Activated CD8-positive, alpha-beta memory T cell treated with anti-CD3 and anti-CD28 coated beads, Interleukin-2, amount 50 U/mL, for 24 hours (primary cell): ENCODE measurements at regions not wholly inside any gene's neighbourhood (a gene's known extent, or its start where the extent isn't known, plus 50 kb on each side); places are given as distances from the start of the nearest gene placed in this dataset.

ENCODE experiments used
- DNase-seq: peaks from one replicate; pipeline ENCODE4 v3.0.0-alpha.2; 2020; ENCODE audit errors: extremely low read depth

DNA sequence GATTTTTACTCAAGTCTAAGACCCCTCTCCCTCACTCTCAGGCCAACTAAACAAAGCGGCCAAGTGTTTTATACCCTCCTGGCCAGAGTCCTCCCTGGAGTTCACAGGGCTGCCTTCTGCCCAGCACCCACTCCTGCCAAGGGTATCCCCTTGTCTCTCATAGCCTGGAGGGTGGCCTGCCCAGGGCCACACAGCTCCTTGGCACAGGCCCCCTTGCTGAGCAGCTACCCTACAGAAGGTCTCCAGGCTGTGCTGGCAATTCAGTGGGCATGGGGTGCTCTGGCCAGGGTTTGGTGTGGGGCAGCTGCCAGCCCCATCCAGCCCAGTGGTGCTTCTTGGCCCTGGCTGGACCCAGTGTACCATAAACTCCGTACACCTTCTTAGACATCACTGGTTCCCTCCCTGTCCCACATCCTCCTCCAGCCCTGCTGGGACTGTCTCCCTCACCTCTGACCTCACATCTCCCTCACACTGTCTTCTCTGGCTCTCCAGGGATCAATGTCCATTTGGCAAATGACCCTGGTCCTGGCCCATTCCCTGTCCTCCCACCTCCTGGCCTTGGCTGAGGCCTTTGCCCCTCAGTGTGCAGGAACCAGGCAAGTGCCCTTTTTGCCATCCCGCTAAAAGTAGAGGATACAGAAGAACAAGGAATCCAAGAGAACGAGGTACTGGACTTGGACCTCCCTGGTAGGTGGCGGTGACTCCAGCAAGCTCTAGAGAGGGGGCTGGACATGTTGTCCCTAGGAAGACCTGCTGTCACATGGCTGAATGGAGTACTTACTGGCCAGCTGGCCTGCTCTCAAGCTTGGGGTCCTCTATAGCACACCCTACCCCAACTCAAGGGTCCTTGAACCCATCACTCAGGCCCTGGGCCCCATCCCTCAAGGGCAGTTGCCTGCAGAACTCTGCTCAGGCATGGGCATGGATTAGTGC lies 50.0 kb upstream of the TRPM1 start:
- DNase-seq: no peak

DNA sequence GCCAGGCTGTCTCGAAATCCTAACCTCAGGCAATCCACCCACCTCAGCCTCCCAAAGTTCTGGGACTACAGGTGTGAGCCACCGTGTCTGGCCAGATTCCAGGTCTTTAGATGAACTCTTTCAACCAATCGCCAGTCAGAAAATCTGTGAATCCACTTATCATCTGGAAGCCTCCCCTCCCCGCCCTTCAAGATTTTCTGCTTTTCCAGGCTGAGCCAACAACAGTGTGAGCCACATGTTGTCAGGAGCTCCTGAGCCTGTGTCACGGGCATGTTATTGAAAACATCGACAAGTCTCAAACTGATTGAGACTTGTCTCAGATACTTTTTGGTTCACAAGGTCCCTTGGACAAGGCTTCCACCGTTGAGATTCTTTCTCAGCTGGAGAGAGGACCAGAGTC lies 52.0 kb upstream of the TRPM1 start:
- DNase-seq: no peak

DNA sequence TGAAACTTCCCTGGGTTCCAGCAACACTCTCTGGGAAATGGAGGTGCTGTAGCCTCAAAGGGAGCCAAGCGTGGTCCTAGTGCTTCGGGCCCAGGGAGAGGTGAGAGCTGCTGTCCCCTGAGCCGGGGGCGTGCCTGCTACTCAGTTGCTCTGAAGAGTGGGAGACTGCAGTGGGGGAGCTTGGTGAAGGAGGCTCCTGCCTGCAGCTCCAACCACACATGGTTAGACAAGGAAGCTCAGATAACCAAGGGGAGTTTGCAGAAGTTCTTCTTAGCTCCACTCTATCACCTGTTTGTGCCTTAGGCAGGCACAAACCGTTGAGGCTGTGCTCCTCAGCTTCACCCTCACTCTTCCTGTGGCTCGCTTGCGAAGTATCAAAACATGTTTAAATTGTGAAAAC lies 53.6 kb upstream of the TRPM1 start:
- no peak for DNase-seq

- DNase-seq: no peak
Observed at GRCh38 chr15:31156226-31156625, 54.7 kb upstream of the TRPM1 start.

- no peak for DNase-seq
Observed at GRCh38 chr15:31156808-31157207, 55.3 kb upstream of the TRPM1 start.

GRCh38 chr15:31157644-31158069 lies 56.1 kb upstream of the TRPM1 start:
- DNase-seq: no peak

GRCh38 chr15:31158858-31159569 lies 57.5 kb upstream of the TRPM1 start:
- DNase-seq: no peak

- DNase-seq: no peak
Observed at GRCh38 chr15:31159837-31160236, 58.3 kb upstream of the TRPM1 start.

DNA sequence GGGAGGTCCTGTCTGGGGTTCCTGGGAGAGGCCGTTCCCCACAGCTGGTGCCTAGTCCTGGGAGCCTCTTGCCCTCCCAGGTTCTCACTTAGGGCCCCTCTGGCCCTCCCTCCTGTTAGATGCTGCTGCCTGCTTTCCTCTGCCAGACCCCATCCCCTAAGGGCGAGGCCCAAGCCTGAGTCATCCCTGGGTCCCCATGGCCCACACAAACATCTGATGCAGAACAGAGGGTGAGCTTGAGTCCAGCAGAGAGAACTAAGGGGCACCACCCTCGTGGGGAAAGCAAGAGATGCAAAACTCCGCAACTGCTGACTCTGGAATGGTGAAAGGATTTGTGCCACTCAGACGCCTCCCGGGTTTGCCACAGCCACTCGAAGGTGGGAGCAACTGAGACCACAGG lies 58.8 kb upstream of the TRPM1 start:
- DNase-seq: no peak

GRCh38 chr15:31160740-31161495 lies 59.4 kb upstream of the TRPM1 start:
- no peak for DNase-seq

- DNase-seq: no peak
Observed at GRCh38 chr15:31161951-31162350, 60.4 kb upstream of the TRPM1 start.

DNA sequence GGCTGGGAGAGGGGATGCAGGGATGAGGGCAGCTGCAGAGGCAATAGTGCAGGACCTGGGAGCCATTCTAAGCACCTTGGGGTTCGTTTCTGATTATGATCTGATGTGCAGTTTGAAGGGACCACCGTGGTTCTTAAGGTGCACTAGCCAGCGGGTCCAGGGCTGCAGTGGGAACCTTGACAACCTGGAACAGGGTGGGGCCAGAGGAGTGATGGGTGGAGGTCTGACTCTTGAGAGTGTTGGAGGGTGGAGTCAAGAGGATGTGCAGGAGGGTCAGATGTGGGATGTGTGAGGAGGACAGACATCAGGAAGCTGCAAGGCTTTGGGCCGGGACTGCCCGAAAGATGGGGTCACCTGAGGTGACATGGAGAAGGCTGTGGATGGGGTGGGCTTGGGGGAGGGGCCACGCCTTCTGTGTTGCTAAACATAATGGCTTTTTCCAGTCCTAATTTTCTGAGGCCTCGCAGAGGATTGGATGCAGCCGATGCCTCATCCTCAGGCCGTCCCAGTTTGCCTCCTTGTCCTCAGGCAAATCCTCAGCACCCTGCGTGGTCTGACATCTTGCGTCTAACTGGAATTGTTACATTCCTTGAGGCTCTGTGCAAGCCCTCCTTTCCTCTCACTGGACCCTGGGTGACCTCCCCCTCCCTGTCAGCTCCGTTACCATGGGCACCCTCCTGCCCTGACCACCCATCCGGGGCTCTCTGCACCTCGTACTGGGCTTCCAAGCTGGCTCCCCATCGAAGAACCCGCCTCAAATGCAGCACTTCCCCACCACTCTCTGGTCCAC lies 61.4 kb upstream of the TRPM1 start:
- DNase-seq: no peak

DNA sequence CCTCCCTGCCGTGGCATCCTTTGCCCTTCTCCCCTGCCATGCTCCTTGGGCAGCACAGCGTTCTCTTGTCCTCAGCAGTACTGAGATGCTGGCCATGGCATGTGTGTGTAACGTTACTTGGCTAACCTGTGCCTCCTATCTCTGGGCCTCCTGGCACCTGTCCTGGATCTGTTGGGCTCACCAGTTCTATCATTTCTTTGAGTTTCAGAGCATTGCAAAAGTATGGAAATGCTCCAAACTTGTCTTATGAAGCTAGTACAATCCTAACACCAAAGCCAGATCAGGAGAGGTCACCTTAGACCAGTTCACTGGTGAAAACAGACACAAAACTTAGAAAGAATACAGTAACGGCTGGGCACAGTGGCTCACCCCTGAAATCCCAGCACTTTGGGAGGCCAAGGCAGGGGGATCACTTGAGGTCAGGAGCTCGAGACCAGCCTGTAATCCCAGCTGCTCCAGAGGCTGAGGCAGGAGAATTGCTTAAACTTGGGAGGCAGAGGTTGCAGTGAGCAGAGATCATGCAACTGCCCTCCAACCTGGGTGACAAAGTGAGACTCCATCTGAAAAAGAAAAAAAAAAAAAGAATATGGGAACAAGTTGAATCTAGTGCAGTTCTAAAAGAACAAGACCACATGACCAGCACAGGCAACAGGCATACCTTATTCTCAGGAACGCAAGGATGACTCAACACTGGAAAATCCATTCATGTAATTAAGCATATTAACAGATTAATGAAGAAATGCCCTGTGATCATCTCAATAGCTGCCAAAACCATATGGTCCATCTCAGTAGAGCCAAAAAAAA lies 62.4 kb upstream of the TRPM1 start:
- no peak for DNase-seq

- DNase-seq: no peak
Observed at GRCh38 chr15:31164573-31164912, 63.0 kb upstream of the TRPM1 start.

GRCh38 chr15:31169558-31169957 lies 68.0 kb upstream of the TRPM1 start:
- no peak for DNase-seq

- DNase-seq: no peak
Observed at GRCh38 chr15:31171731-31172130, 70.2 kb upstream of the TRPM1 start.

- DNase-seq: no peak
Observed at GRCh38 chr15:31172606-31173005, 71.1 kb upstream of the TRPM1 start.

GRCh38 chr15:31173790-31174450 lies 72.4 kb upstream of the TRPM1 start:
- DNase-seq: no peak

GRCh38 chr15:31175484-31175883 lies 74.0 kb upstream of the TRPM1 start:
- DNase-seq: no peak

GRCh38 chr15:31177951-31178350 lies 76.4 kb upstream of the TRPM1 start:
- DNase-seq: no peak
